MM.1S (cell line): ENCODE measurements at regions not wholly inside any gene's neighbourhood (a gene's known extent, or its start where the extent isn't known, plus 50 kb on each side); places are given as distances from the start of the nearest gene placed in this dataset.

ENCODE experiments used
- EZH2 ChIP-seq: fragments of 300-600 bp; sonication (generic); optimal IDR thresholded peaks from 2 replicates; pipeline ENCODE3; 2017; ENCODE audit warnings: low read depth, mild to moderate bottlenecking, antibody characterized with exemption, low read length, mixed read lengths
- EZH2phosphoT487 ChIP-seq: fragments of 300-600 bp; sonication (generic); IDR thresholded peaks from 2 replicates; pipeline ENCODE4 v1.6.1; 2018; ENCODE audit warnings: antibody characterized with exemption, low read length
- TF ChIP-seq, protein P1 (sequence below): fragments of 300-600 bp; sonication (generic); IDR thresholded peaks from 2 replicates; pipeline ENCODE4 v1.5.1; 2016; ENCODE audit warnings: antibody characterized with exemption, low read length, mixed read lengths

DNA sequence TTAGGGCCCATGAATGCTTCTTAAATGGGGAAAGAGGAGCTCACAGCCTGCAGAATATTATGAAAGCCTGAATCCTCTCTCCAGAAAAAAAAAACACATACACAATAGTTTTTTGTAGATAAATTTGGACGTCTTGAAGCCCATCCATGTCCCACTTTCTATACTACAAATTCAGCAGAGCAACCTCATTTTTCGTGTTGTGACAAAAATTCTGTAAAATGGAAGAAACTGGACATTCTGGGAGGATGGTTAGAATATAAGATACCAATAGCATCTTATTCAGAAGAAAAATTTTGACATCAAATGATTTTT, 102.1 kb downstream of the ZNF281 start:
- TF ChIP-seq EZH2 (no peak), EZH2phosphoT487 (no peak)
- TF ChIP-seq, protein P1, sequence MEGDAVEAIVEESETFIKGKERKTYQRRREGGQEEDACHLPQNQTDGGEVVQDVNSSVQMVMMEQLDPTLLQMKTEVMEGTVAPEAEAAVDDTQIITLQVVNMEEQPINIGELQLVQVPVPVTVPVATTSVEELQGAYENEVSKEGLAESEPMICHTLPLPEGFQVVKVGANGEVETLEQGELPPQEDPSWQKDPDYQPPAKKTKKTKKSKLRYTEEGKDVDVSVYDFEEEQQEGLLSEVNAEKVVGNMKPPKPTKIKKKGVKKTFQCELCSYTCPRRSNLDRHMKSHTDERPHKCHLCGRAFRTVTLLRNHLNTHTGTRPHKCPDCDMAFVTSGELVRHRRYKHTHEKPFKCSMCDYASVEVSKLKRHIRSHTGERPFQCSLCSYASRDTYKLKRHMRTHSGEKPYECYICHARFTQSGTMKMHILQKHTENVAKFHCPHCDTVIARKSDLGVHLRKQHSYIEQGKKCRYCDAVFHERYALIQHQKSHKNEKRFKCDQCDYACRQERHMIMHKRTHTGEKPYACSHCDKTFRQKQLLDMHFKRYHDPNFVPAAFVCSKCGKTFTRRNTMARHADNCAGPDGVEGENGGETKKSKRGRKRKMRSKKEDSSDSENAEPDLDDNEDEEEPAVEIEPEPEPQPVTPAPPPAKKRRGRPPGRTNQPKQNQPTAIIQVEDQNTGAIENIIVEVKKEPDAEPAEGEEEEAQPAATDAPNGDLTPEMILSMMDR = no peak
